Mucosa of rectum (tissue), 2 donors: ENCODE measurements at regions not wholly inside any gene's neighbourhood (a gene's known extent, or its start where the extent isn't known, plus 50 kb on each side); places are given as distances from the start of the nearest gene placed in this dataset.
"Not testable (repeated sequence)": the region's sequence is repeated elsewhere in the genome, so short reads cannot be mapped to it uniquely, and the experiment has no call there.

Source experiments
- H3K27ac ChIP-seq, 2 donors: one replicate each; pipeline ENCODE4 v1.7.0; 2013; ENCODE audit warnings: inconsistent platforms in 2 of 2, low read depth in 2 of 2, low read length in 2 of 2
- H3K27me3 ChIP-seq, 2 donors: one replicate each; pipeline ENCODE4 v1.7.0; 2013; ENCODE audit warnings: low read length in 2 of 2; ENCODE audit not compliant: control insufficient read depth in 2 of 2, insufficient read depth in 2 of 2
- H3K36me3 ChIP-seq, 2 donors: one replicate each; pipeline ENCODE4 v1.7.0; 2013; ENCODE audit warnings: low read length in 2 of 2; ENCODE audit not compliant: control insufficient read depth in 2 of 2, insufficient read depth in 2 of 2
- H3K4me1 ChIP-seq, 2 donors: one replicate each; pipeline ENCODE4 v1.7.0; 2013; ENCODE audit warnings: low read length in 2 of 2, mild to moderate bottlenecking in 1 of 2; ENCODE audit not compliant: control insufficient read depth in 2 of 2, insufficient read depth in 2 of 2
- H3K4me3 ChIP-seq, 2 donors: one replicate each; pipeline ENCODE4 v1.7.0; 2013; ENCODE audit warnings: low read length in 2 of 2
- H3K9ac ChIP-seq, 2 donors: one replicate each; pipeline ENCODE4 v1.7.0; 2013; ENCODE audit warnings: low read length in 2 of 2, low read depth in 1 of 2, mild to moderate bottlenecking in 1 of 2
- H3K9me3 ChIP-seq, 2 donors: one replicate each; pipeline ENCODE4 v1.7.0; 2013; ENCODE audit warnings: low read length in 2 of 2; ENCODE audit not compliant: control insufficient read depth in 2 of 2
- donor health status: healthy.
- donor health status: Normal muscosa, but diverticular disease.

- not testable (repeated sequence) for H3K9ac ChIP-seq, H3K9me3 ChIP-seq, H3K27me3 ChIP-seq, H3K4me1 ChIP-seq, H3K36me3 ChIP-seq, H3K4me3 ChIP-seq, H3K27ac ChIP-seq
Measured at GRCh38 chr22:26840770-26841169, 183.4 kb downstream of the MIAT start.

GRCh38 chr22:26842103-26842502, 184.7 kb downstream of the MIAT start:
- H3K9me3 ChIP-seq = no peaks in the 10 kb centered on the region
- H3K4me1 ChIP-seq = no peaks in the 10 kb centered on the region
- H3K36me3 ChIP-seq = no peaks in the 10 kb centered on the region
- H3K27ac ChIP-seq = no peak overlapping the region
- no peak overlapping the region for H3K9ac ChIP-seq
- no peak overlapping the region for H3K4me3 ChIP-seq
- H3K27me3 ChIP-seq = no peaks in the 10 kb centered on the region

- H3K27me3 ChIP-seq = no peaks in the 10 kb centered on the region
- H3K27ac ChIP-seq = no peak overlapping the region
- no peaks in the 10 kb centered on the region for H3K36me3 ChIP-seq
- H3K9me3 ChIP-seq = no peaks in the 10 kb centered on the region
- no peaks in the 10 kb centered on the region for H3K4me1 ChIP-seq
- H3K4me3 ChIP-seq = no peak overlapping the region
- no peak overlapping the region for H3K9ac ChIP-seq
Measured at GRCh38 chr22:26845021-26845743, 187.8 kb downstream of the MIAT start.

GRCh38 chr22:26846076-26846475, 188.7 kb downstream of the MIAT start:
- no peaks in the 10 kb centered on the region for H3K36me3 ChIP-seq
- no peak overlapping the region for H3K9ac ChIP-seq
- H3K4me1 ChIP-seq = no peaks in the 10 kb centered on the region
- no peak overlapping the region for H3K27ac ChIP-seq
- no peaks in the 10 kb centered on the region for H3K9me3 ChIP-seq
- no peaks in the 10 kb centered on the region for H3K27me3 ChIP-seq
- H3K4me3 ChIP-seq = no peak overlapping the region

- no peaks in the 10 kb centered on the region for H3K9me3 ChIP-seq
- H3K27me3 ChIP-seq = no peaks in the 10 kb centered on the region
- no peak overlapping the region for H3K27ac ChIP-seq
- no peaks in the 10 kb centered on the region for H3K36me3 ChIP-seq
- no peaks in the 10 kb centered on the region for H3K4me1 ChIP-seq
- no peak overlapping the region for H3K4me3 ChIP-seq
- no peak overlapping the region for H3K9ac ChIP-seq
Measured at GRCh38 chr22:26846645-26847044, 189.3 kb downstream of the MIAT start.

- no peaks in the 10 kb centered on the region for H3K9me3 ChIP-seq
- no peak overlapping the region for H3K4me3 ChIP-seq
- H3K27me3 ChIP-seq = no peaks in the 10 kb centered on the region
- H3K36me3 ChIP-seq = no peaks in the 10 kb centered on the region
- no peak overlapping the region for H3K9ac ChIP-seq
- no peaks in the 10 kb centered on the region for H3K4me1 ChIP-seq
- H3K27ac ChIP-seq = no peak overlapping the region
Measured at GRCh38 chr22:26847046-26847445, 189.7 kb downstream of the MIAT start.

- H3K9me3 ChIP-seq = no peaks in the 10 kb centered on the region
- H3K27ac ChIP-seq = no peak overlapping the region
- no peak overlapping the region for H3K4me3 ChIP-seq
- H3K9ac ChIP-seq = no peak overlapping the region
- no peaks in the 10 kb centered on the region for H3K4me1 ChIP-seq
- no peaks in the 10 kb centered on the region for H3K27me3 ChIP-seq
- H3K36me3 ChIP-seq = no peaks in the 10 kb centered on the region
Measured at GRCh38 chr22:26847816-26848215, 190.4 kb downstream of the MIAT start.

GRCh38 chr22:26848244-26848920, 191.0 kb downstream of the MIAT start:
- H3K9me3 ChIP-seq = no peaks in the 10 kb centered on the region
- no peaks in the 10 kb centered on the region for H3K36me3 ChIP-seq
- no peak overlapping the region for H3K4me3 ChIP-seq
- H3K4me1 ChIP-seq = no peaks in the 10 kb centered on the region
- no peak overlapping the region for H3K9ac ChIP-seq
- no peaks in the 10 kb centered on the region for H3K27me3 ChIP-seq
- H3K27ac ChIP-seq = no peak overlapping the region

- Histone ChIP-seq H3K36me3 (no peaks in the 10 kb centered on the region), H3K4me1 (no peaks in the 10 kb centered on the region), H3K27me3 (no peaks in the 10 kb centered on the region), H3K4me3 (no peak overlapping the region), H3K27ac (no peak overlapping the region), H3K9me3 (no peaks in the 10 kb centered on the region), H3K9ac (no peak overlapping the region)
Measured at GRCh38 chr22:26849575-26849974, 192.2 kb downstream of the MIAT start.

GRCh38 chr22:26851125-26851524, 193.7 kb downstream of the MIAT start:
- Histone ChIP-seq H3K27ac (no peak overlapping the region), H3K36me3 (no peaks in the 10 kb centered on the region), H3K4me3 (no peak overlapping the region), H3K9ac (no peak overlapping the region), H3K9me3 (no peaks in the 10 kb centered on the region), H3K4me1 (no peaks in the 10 kb centered on the region), H3K27me3 (no peaks in the 10 kb centered on the region)
